GM18499 (cell line): ENCODE measurements at regions not wholly inside any gene's neighbourhood (a gene's known extent, or its start where the extent isn't known, plus 50 kb on each side); places are given as distances from the start of the nearest gene placed in this dataset.

ENCODE experiments used
- ATAC-seq: cut with Tn5 transposase; IDR thresholded peaks from one replicate; pipeline ENCODE4 v1.9.1; 2021; ENCODE audit warnings: moderate number of reproducible peaks; ENCODE audit not compliant: insufficient read depth, unreplicated experiment

- ATAC-seq, result no peak
Observed at GRCh38 chr18:76581261-76581660, 86.2 kb upstream of the ZNF516 start.

- ATAC-seq, result no peak
Observed at GRCh38 chr18:76580288-76580962, 85.4 kb upstream of the ZNF516 start.

- no peak for ATAC-seq
Observed at GRCh38 chr18:76579301-76579695, 84.3 kb upstream of the ZNF516 start.

GRCh38 chr18:76578571-76579300 lies 83.7 kb upstream of the ZNF516 start:
- no peak for ATAC-seq

GRCh38 chr18:76573325-76574025 lies 78.4 kb upstream of the ZNF516 start:
- no peak for ATAC-seq

- no peak for ATAC-seq
Observed at GRCh38 chr18:76572518-76573247, 77.6 kb upstream of the ZNF516 start.

GRCh38 chr18:76571689-76572088 lies 76.6 kb upstream of the ZNF516 start:
- no peak for ATAC-seq

- no peak for ATAC-seq
Observed at GRCh38 chr18:76570856-76571255, 75.8 kb upstream of the ZNF516 start.

GRCh38 chr18:76569644-76570419 lies 74.8 kb upstream of the ZNF516 start:
- ATAC-seq, result no peak

- ATAC-seq, result no peak
Observed at GRCh38 chr18:76568731-76569130, 73.7 kb upstream of the ZNF516 start.

- no peak for ATAC-seq
Observed at GRCh38 chr18:76567835-76568445, 72.9 kb upstream of the ZNF516 start.

- ATAC-seq, result no peak
Observed at GRCh38 chr18:76566987-76567386, 71.9 kb upstream of the ZNF516 start.

GRCh38 chr18:76565238-76566173 lies 70.5 kb upstream of the ZNF516 start:
- no peak for ATAC-seq

- no peak for ATAC-seq
Observed at GRCh38 chr18:76564655-76565237, 69.7 kb upstream of the ZNF516 start.

GRCh38 chr18:76564117-76564516 lies 69.1 kb upstream of the ZNF516 start:
- no peak for ATAC-seq

GRCh38 chr18:76562286-76563122 lies 67.5 kb upstream of the ZNF516 start:
- ATAC-seq, result no peak
